Endothelial cell of umbilical vein (primary cell): ENCODE measurements at regions not wholly inside any gene's neighbourhood (a gene's known extent, or its start where the extent isn't known, plus 50 kb on each side); places are given as distances from the start of the nearest gene placed in this dataset.

Experiments
- EZH2 ChIP-seq: IDR thresholded peaks from 2 replicates; pipeline ENCODE4 v1.6.1; 2012; ENCODE audit warnings: borderline replicate concordance, low read depth, mild to moderate bottlenecking, moderate library complexity, low read length, inconsistent platforms; ENCODE audit not compliant: severe bottlenecking
- FOS ChIP-seq: IDR thresholded peaks from 2 replicates; pipeline ENCODE4 v1.6.1; 2011; ENCODE audit warnings: mild to moderate bottlenecking, low read length, moderate library complexity, borderline replicate concordance; ENCODE audit not compliant: insufficient read depth
- GATA2 ChIP-seq: IDR thresholded peaks from 2 replicates; pipeline ENCODE4 v1.7.0; 2011; ENCODE audit warnings: low read depth, mild to moderate bottlenecking, moderate library complexity, mixed read lengths, low read length; ENCODE audit not compliant: insufficient read length, insufficient read depth
- MYC ChIP-seq: IDR thresholded peaks from one replicate; pipeline ENCODE4 v1.6.1; 2011; ENCODE audit warnings: mild to moderate bottlenecking, low read depth, low read length
- POLR2A ChIP-seq: IDR thresholded peaks from 2 replicates; pipeline ENCODE4 v1.6.1; 2012; ENCODE audit warnings: low read depth, mild to moderate bottlenecking, control low read depth, low read length
- TF ChIP-seq, protein P1 (sequence below), 2 donors: IDR thresholded peaks; 1 replicate in 1 of 2; 2 replicates in 1 of 2; pipeline ENCODE4 v1.5.1; 2011; ENCODE audit warnings: low read length in 2 of 2, mild to moderate bottlenecking in 2 of 2, moderate library complexity in 2 of 2, control low read depth in 1 of 2, inconsistent platforms in 1 of 2, low read depth in 1 of 2; ENCODE audit not compliant: insufficient read depth in 1 of 2; ENCODE audit errors: extremely low read depth in 1 of 2
- TF ChIP-seq, protein P2 (sequence below): IDR thresholded peaks from 2 replicates; pipeline ENCODE4 v1.6.1; 2011; ENCODE audit not compliant: insufficient read depth, insufficient read length

DNA sequence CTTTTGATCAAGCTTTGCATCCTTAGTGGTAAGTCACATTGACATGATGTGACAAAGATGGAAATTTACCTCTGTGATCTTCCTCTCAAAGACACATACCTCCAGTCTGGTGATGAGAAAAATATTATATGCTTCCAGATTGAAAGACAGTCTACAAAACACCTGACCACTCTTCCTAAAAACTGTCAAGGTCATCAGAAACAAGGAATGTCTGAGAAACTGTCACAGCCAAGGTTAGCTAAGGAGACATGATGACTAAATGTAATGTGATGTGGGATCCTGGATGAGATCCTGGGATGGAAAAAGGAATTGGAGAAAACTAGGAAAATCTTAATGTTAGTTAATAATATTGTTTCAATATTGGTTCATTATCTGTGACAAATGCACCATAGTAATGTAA lies 226.6 kb upstream of the ST6GAL2 start:
- TF ChIP-seq GATA2 (no peak), MYC (no peak), FOS (no peak), POLR2A (no peak), EZH2 (no peak)
- TF ChIP-seq, protein P1, sequence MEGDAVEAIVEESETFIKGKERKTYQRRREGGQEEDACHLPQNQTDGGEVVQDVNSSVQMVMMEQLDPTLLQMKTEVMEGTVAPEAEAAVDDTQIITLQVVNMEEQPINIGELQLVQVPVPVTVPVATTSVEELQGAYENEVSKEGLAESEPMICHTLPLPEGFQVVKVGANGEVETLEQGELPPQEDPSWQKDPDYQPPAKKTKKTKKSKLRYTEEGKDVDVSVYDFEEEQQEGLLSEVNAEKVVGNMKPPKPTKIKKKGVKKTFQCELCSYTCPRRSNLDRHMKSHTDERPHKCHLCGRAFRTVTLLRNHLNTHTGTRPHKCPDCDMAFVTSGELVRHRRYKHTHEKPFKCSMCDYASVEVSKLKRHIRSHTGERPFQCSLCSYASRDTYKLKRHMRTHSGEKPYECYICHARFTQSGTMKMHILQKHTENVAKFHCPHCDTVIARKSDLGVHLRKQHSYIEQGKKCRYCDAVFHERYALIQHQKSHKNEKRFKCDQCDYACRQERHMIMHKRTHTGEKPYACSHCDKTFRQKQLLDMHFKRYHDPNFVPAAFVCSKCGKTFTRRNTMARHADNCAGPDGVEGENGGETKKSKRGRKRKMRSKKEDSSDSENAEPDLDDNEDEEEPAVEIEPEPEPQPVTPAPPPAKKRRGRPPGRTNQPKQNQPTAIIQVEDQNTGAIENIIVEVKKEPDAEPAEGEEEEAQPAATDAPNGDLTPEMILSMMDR (IDR thresholded peaks at IDR 0.05; ENCODE audit: extremely low read depth in 1 of 2, insufficient read depth in 1 of 2, low read depth in 1 of 2, low read length in 2 of 2), result no peak
- TF ChIP-seq, protein P2, sequence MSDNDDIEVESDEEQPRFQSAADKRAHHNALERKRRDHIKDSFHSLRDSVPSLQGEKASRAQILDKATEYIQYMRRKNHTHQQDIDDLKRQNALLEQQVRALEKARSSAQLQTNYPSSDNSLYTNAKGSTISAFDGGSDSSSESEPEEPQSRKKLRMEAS, result no peak
